Glutamatergic neuron (in vitro differentiated cells): ENCODE measurements at regions not wholly inside any gene's neighbourhood (a gene's known extent, or its start where the extent isn't known, plus 50 kb on each side); places are given as distances from the start of the nearest gene placed in this dataset.

Source experiments
- DNase-seq: peaks from one replicate; pipeline ENCODE4 v3.0.0; 2022
- H3K27ac Mint-ChIP-seq: one replicate; pipeline ENCODE4 v1.8.0; 2020; ENCODE audit warnings: mild to moderate bottlenecking, mixed read lengths, inconsistent platforms; ENCODE audit not compliant: unreplicated experiment
- H3K27me3 Mint-ChIP-seq: one replicate; pipeline ENCODE4 v1.8.0; 2020; ENCODE audit warnings: mild to moderate bottlenecking, moderate library complexity, mixed read lengths, inconsistent platforms; ENCODE audit not compliant: unreplicated experiment
- H3K36me3 Mint-ChIP-seq: one replicate; pipeline ENCODE4 v1.8.0; 2020; ENCODE audit warnings: mild to moderate bottlenecking, mixed read lengths, inconsistent platforms; ENCODE audit not compliant: unreplicated experiment
- H3K4me1 Mint-ChIP-seq: one replicate; pipeline ENCODE4 v1.8.0; 2020; ENCODE audit warnings: mild to moderate bottlenecking, low read depth, mixed read lengths, inconsistent platforms; ENCODE audit not compliant: unreplicated experiment
- H3K4me3 Mint-ChIP-seq: one replicate; pipeline ENCODE4 v1.8.0; 2020; ENCODE audit warnings: mild to moderate bottlenecking, mixed read lengths, inconsistent platforms; ENCODE audit not compliant: unreplicated experiment
- H3K9me3 Mint-ChIP-seq: one replicate; pipeline ENCODE4 v1.8.0; 2020; ENCODE audit warnings: mild to moderate bottlenecking, moderate library complexity, mixed read lengths, inconsistent platforms; ENCODE audit not compliant: unreplicated experiment
- CTCF ChIP-seq: fragments of 200-600 bp; sonication (generic); IDR thresholded peaks from one replicate; pipeline ENCODE4 v1.5.0; 2021; ENCODE audit not compliant: partially characterized antibody, unreplicated experiment

GRCh38 chr18:78473563-78473962, 506.1 kb upstream of the SALL3 start:
- Mint-ChIP-seq H3K4me3 (no peak overlapping the region), H3K36me3 (no peaks in the 10 kb centered on the region), H3K4me1 (no peaks in the 10 kb centered on the region), H3K27ac (no peak overlapping the region), H3K9me3 (no peaks in the 10 kb centered on the region), H3K27me3 (peaks cover 5% of the 10 kb centered on the region)
- TF ChIP-seq CTCF: no peak
- no peak for DNase-seq

GRCh38 chr18:78477840-78478239, 501.8 kb upstream of the SALL3 start:
- no peak for DNase-seq
- Mint-ChIP-seq H3K27ac (no peak overlapping the region), H3K4me3 (no peak overlapping the region), H3K4me1 (no peaks in the 10 kb centered on the region), H3K36me3 (no peaks in the 10 kb centered on the region), H3K27me3 (peaks cover 2% of the 10 kb centered on the region), H3K9me3 (no peaks in the 10 kb centered on the region)
- TF ChIP-seq CTCF: no peak

GRCh38 chr18:78479443-78479842, 500.2 kb upstream of the SALL3 start:
- DNase-seq: no peak
- Mint-ChIP-seq H3K4me1 (no peaks in the 10 kb centered on the region), H3K4me3 (no peak overlapping the region), H3K36me3 (no peaks in the 10 kb centered on the region), H3K27me3 (peaks cover 2% of the 10 kb centered on the region), H3K9me3 (no peaks in the 10 kb centered on the region), H3K27ac (no peak overlapping the region)
- TF ChIP-seq CTCF: no peak

GRCh38 chr18:78480262-78481054, 499.2 kb upstream of the SALL3 start:
- H3K27ac Mint-ChIP-seq: no peak overlapping the region
- no peak overlapping the region for H3K4me3 Mint-ChIP-seq
- H3K4me1 Mint-ChIP-seq: no peaks in the 10 kb centered on the region
- DNase-seq: no peak
- H3K27me3 Mint-ChIP-seq: peaks cover 2% of the 10 kb centered on the region
- no peaks in the 10 kb centered on the region for H3K36me3 Mint-ChIP-seq
- H3K9me3 Mint-ChIP-seq: no peaks in the 10 kb centered on the region
- no peak for TF ChIP-seq CTCF

GRCh38 chr18:78482378-78482777, 497.2 kb upstream of the SALL3 start:
- no peak overlapping the region for H3K4me3 Mint-ChIP-seq
- H3K27ac Mint-ChIP-seq: no peak overlapping the region
- TF ChIP-seq CTCF: no peak
- peaks cover 2% of the 10 kb centered on the region for H3K27me3 Mint-ChIP-seq
- no peak for DNase-seq
- no peaks in the 10 kb centered on the region for H3K36me3 Mint-ChIP-seq
- no peaks in the 10 kb centered on the region for H3K4me1 Mint-ChIP-seq
- peaks cover 5% of the 10 kb centered on the region for H3K9me3 Mint-ChIP-seq
